Neural progenitor cell (in vitro differentiated cells): ENCODE measurements at regions not wholly inside any gene's neighbourhood (a gene's known extent, or its start where the extent isn't known, plus 50 kb on each side); places are given as distances from the start of the nearest gene placed in this dataset.

Experiments
- DNase-seq: peaks from one replicate; pipeline ENCODE4 v3.0.0-alpha.2; 2016; ENCODE audit warnings: low spot score
- H2AFZ ChIP-seq: fragments of 200-600 bp; sonication (generic); replicated peaks from 2 replicates; pipeline ENCODE4 v1.6.1; 2016; ENCODE audit warnings: antibody characterized with exemption
- H3F3A ChIP-seq: fragments of 200-600 bp; sonication (generic); 2 replicates; pipeline ENCODE4 v1.6.1; 2016; ENCODE audit warnings: antibody characterized with exemption, low read depth
- H3K27ac ChIP-seq: fragments of 200-600 bp; sonication (generic); 2 replicates; pipeline ENCODE4 v1.5.1; 2016; ENCODE audit warnings: mild to moderate bottlenecking
- H3K27me3 ChIP-seq: fragments of 200-600 bp; sonication (generic); 2 replicates; pipeline ENCODE4 v1.6.1; 2016; ENCODE audit warnings: mild to moderate bottlenecking, moderate library complexity
- H3K36me3 ChIP-seq: fragments of 200-600 bp; sonication (generic); 2 replicates; pipeline ENCODE4 v1.5.1; 2016
- H3K4me1 ChIP-seq: fragments of 200-600 bp; sonication (generic); 2 replicates; pipeline ENCODE4 v1.6.1; 2016; ENCODE audit warnings: mixed run types
- H3K4me2 ChIP-seq: fragments of 200-600 bp; sonication (generic); 2 replicates; pipeline ENCODE4 v1.6.1; 2016
- H3K4me3 ChIP-seq: fragments of 200-600 bp; sonication (generic); 2 replicates; pipeline ENCODE4 v1.5.1; 2016
- H3K79me2 ChIP-seq: fragments of 200-600 bp; sonication (generic); 2 replicates; pipeline ENCODE4 v1.6.1; 2016; ENCODE audit warnings: low read depth
- H3K9ac ChIP-seq: fragments of 200-600 bp; sonication (generic); 2 replicates; pipeline ENCODE4 v1.6.1; 2016
- H3K9me3 ChIP-seq: fragments of 200-600 bp; sonication (generic); 2 replicates; pipeline ENCODE4 v1.5.1; 2016; ENCODE audit warnings: low read depth
- H4K20me1 ChIP-seq: fragments of 200-600 bp; sonication (generic); 2 replicates; pipeline ENCODE4 v1.6.1; 2016; ENCODE audit warnings: low read depth
- H3K27ac Mint-ChIP-seq: 3 replicates; pipeline ENCODE4 v1.8.0; 2021; ENCODE audit warnings: mixed read lengths
- H3K27me3 Mint-ChIP-seq: 2 replicates; pipeline ENCODE4 v1.8.0; 2022; ENCODE audit warnings: low read depth, mild to moderate bottlenecking, inconsistent platforms, moderate library complexity, mixed read lengths; ENCODE audit not compliant: insufficient read depth
- H3K36me3 Mint-ChIP-seq: 3 replicates; pipeline ENCODE4 v1.8.0; 2021; ENCODE audit warnings: mixed read lengths
- H3K4me1 Mint-ChIP-seq: 3 replicates; pipeline ENCODE4 v1.8.0; 2021; ENCODE audit warnings: mixed read lengths
- H3K4me3 Mint-ChIP-seq: 3 replicates; pipeline ENCODE4 v1.8.0; 2021; ENCODE audit warnings: mild to moderate bottlenecking, moderate library complexity, mixed read lengths
- H3K9me3 Mint-ChIP-seq: 3 replicates; pipeline ENCODE4 v1.8.0; 2020; ENCODE audit warnings: mixed read lengths
- EZH2 ChIP-seq: fragments of 200-600 bp; sonication (generic); IDR thresholded peaks from 2 replicates; pipeline ENCODE4 v1.6.1; 2017; ENCODE audit warnings: antibody characterized with exemption, mild to moderate bottlenecking, moderate library complexity
- EZH2phosphoT487 ChIP-seq: fragments of 200-600 bp; sonication (generic); IDR thresholded peaks from 2 replicates; pipeline ENCODE4 v1.6.1; 2017; ENCODE audit warnings: antibody characterized with exemption
- TF ChIP-seq, protein P1 (sequence below): fragments of 200-600 bp; sonication (generic); IDR thresholded peaks from 2 replicates; pipeline ENCODE4 v1.5.1; 2017; ENCODE audit warnings: antibody characterized with exemption, mild to moderate bottlenecking

- H3K9me3 ChIP-seq = peaks cover 3% of the 10 kb centered on the region
- no peaks in the 10 kb centered on the region for H4K20me1 ChIP-seq
- H3K36me3 Mint-ChIP-seq = no peaks in the 10 kb centered on the region
- H3K4me2 ChIP-seq = no peak overlapping the region
- no peaks in the 10 kb centered on the region for H3K27me3 Mint-ChIP-seq
- H3K27ac Mint-ChIP-seq = no peak overlapping the region
- H3K79me2 ChIP-seq = no peaks in the 10 kb centered on the region
- no peak overlapping the region for H3K4me3 ChIP-seq
- no peaks in the 10 kb centered on the region for H3K4me1 ChIP-seq
- H3K9me3 Mint-ChIP-seq = peaks cover 7% of the 10 kb centered on the region
- H3K36me3 ChIP-seq = no peaks in the 10 kb centered on the region
- no peak overlapping the region for H2AFZ ChIP-seq
- no peaks in the 10 kb centered on the region for H3F3A ChIP-seq
- TF ChIP-seq EZH2phosphoT487 = no peak
- no peak for TF ChIP-seq EZH2
- TF ChIP-seq, protein P1, sequence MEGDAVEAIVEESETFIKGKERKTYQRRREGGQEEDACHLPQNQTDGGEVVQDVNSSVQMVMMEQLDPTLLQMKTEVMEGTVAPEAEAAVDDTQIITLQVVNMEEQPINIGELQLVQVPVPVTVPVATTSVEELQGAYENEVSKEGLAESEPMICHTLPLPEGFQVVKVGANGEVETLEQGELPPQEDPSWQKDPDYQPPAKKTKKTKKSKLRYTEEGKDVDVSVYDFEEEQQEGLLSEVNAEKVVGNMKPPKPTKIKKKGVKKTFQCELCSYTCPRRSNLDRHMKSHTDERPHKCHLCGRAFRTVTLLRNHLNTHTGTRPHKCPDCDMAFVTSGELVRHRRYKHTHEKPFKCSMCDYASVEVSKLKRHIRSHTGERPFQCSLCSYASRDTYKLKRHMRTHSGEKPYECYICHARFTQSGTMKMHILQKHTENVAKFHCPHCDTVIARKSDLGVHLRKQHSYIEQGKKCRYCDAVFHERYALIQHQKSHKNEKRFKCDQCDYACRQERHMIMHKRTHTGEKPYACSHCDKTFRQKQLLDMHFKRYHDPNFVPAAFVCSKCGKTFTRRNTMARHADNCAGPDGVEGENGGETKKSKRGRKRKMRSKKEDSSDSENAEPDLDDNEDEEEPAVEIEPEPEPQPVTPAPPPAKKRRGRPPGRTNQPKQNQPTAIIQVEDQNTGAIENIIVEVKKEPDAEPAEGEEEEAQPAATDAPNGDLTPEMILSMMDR = no peak
- no peaks in the 10 kb centered on the region for H3K4me1 Mint-ChIP-seq
- H3K9ac ChIP-seq = no peak overlapping the region
- DNase-seq = no peak
- H3K4me3 Mint-ChIP-seq = no peak overlapping the region
- H3K27me3 ChIP-seq = no peaks in the 10 kb centered on the region
- no peak overlapping the region for H3K27ac ChIP-seq
Observed at GRCh38 chrX:63869506-63869905, 84.5 kb upstream of the ARHGEF9 start.

DNA sequence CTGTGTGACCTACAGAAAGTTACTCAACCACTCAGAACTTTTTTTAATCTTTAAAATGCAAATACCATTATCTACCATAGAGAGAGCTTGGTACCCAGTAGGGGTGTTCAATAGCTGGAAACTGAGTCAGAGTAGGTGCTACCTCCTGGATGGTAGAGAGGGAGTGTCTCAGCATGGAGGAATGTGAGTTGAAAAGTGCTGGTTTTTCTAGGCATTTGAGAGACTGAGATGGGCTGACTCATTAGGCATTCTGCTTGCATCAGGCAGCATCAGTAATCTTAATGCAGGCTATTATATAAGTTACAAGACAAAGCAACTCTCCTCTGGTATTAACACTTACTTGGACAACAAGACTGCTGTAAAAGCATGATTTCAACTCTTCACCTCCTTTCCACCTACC, 70.9 kb upstream of the ARHGEF9 start:
- Histone ChIP-seq H4K20me1 (no peaks in the 10 kb centered on the region), H3K79me2 (no peaks in the 10 kb centered on the region), H3K27ac (no peak overlapping the region), H3K4me3 (no peak overlapping the region), H3F3A (no peaks in the 10 kb centered on the region), H3K9ac (no peak overlapping the region), H3K9me3 (no peaks in the 10 kb centered on the region), H2AFZ (no peak overlapping the region), H3K36me3 (no peaks in the 10 kb centered on the region), H3K27me3 (no peaks in the 10 kb centered on the region), H3K4me2 (no peak overlapping the region), H3K4me1 (no peaks in the 10 kb centered on the region)
- H3K4me1 Mint-ChIP-seq = peaks cover 4% of the 10 kb centered on the region
- DNase-seq = no peak
- no peak overlapping the region for H3K27ac Mint-ChIP-seq
- TF ChIP-seq EZH2 = no peak
- no peak for TF ChIP-seq EZH2phosphoT487
- TF ChIP-seq, protein P1 = no peak
- no peak overlapping the region for H3K4me3 Mint-ChIP-seq
- no peaks in the 10 kb centered on the region for H3K36me3 Mint-ChIP-seq
- H3K9me3 Mint-ChIP-seq = peaks cover 2% of the 10 kb centered on the region
- H3K27me3 Mint-ChIP-seq = peaks cover 2% of the 10 kb centered on the region

DNA sequence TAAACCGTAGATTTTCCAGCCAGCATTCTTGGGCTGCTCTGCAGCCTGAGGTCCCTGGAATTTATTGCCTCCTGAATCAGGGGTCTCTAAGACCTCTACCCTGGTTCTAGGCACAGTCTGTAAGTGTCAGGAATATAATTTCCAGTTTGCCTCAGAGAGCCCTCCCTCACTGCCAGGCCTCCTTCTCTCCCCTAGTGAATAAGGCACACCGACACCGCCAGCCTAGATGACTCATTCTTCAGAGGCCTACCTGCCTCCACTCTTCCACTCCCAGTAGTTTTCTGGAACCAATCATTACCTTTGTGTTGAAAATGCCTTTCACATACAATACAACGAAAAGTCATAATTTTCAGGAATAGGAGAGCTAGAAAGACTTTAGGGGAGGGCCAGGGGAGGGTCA, 50.3 kb upstream of the ARHGEF9 start:
- no peak overlapping the region for H2AFZ ChIP-seq
- no peaks in the 10 kb centered on the region for H3K9me3 ChIP-seq
- H3K79me2 ChIP-seq = no peaks in the 10 kb centered on the region
- Mint-ChIP-seq H3K36me3 (no peaks in the 10 kb centered on the region), H3K27ac (no peak overlapping the region), H3K9me3 (peaks cover 18% of the 10 kb centered on the region), H3K4me1 (no peaks in the 10 kb centered on the region), H3K4me3 (no peak overlapping the region), H3K27me3 (peaks cover 3% of the 10 kb centered on the region)
- no peaks in the 10 kb centered on the region for H3F3A ChIP-seq
- no peak for DNase-seq
- no peaks in the 10 kb centered on the region for H3K4me1 ChIP-seq
- H3K27ac ChIP-seq = no peak overlapping the region
- no peaks in the 10 kb centered on the region for H3K36me3 ChIP-seq
- H4K20me1 ChIP-seq = no peaks in the 10 kb centered on the region
- H3K9ac ChIP-seq = no peak overlapping the region
- no peak overlapping the region for H3K4me2 ChIP-seq
- no peak overlapping the region for H3K4me3 ChIP-seq
- H3K27me3 ChIP-seq = no peaks in the 10 kb centered on the region
- TF ChIP-seq EZH2phosphoT487 (no peak), EZH2 (no peak)
- TF ChIP-seq, protein P1 = no peak
